SK-N-SH (cell line): ENCODE measurements at regions not wholly inside any gene's neighbourhood (a gene's known extent, or its start where the extent isn't known, plus 50 kb on each side); places are given as distances from the start of the nearest gene placed in this dataset.

Experiments
- CTCF ChIA-PET: fragments of 300-600, 350-600 bp; formaldehyde crosslinking; extraction: SDS; loops from one replicate; lab custom pipeline; 2021; lab: Yijun Ruan, JAX
- POLR2A ChIA-PET: fragments of 350-600 bp; sonication (Branson Sonifier 250); formaldehyde crosslinking; extraction: SDS; loops from one replicate; lab custom pipeline; 2020; ENCODE audit warnings: antibody characterized with exemption, inconsistent platforms; lab: Yijun Ruan, JAX
- DNase-seq: peaks from one replicate; pipeline ENCODE4 v3.0.0; 2012
- H2AFZ ChIP-seq: fragments of 200-600 bp; sonication (generic); 2 replicates; pipeline ENCODE4 v1.8.1; 2016; ENCODE audit warnings: antibody characterized with exemption, mild to moderate bottlenecking, low read depth
- H3F3A ChIP-seq: fragments of 200-600 bp; sonication (generic); replicated peaks from 2 replicates; pipeline ENCODE3; 2016; ENCODE audit warnings: antibody characterized with exemption, mild to moderate bottlenecking; ENCODE audit not compliant: insufficient read depth
- H3K27ac ChIP-seq, 2 experiments: fragments of 200-500 bp in 1 of 2; fragments of 200-600 bp in 1 of 2; sonication (Bioruptor generic) in 1 of 2; sonication (generic), shearing (Covaris generic) in 1 of 2; 2 replicates each; pipeline versions ENCODE4 v1.5.1 to v1.6.1; 2014 to 2016; ENCODE audit warnings: low read depth in 2 of 2, inconsistent platforms in 1 of 2, low read length in 1 of 2, mild to moderate bottlenecking in 1 of 2, mixed read lengths in 1 of 2
- H3K27me3 ChIP-seq: fragments of 200-600 bp; sonication (generic), shearing (Covaris generic); 2 replicates; pipeline ENCODE4 v1.6.1; 2016; ENCODE audit warnings: mixed run types; ENCODE audit not compliant: insufficient read depth
- H3K36me3 ChIP-seq, 2 experiments: fragments of 200-500 bp in 1 of 2; fragments of 200-600 bp in 1 of 2; sonication (Bioruptor generic) in 1 of 2; sonication (generic) in 1 of 2; replicated peaks in 1 of 2; 2 replicates each; pipeline versions ENCODE3 to v1.5.1; 2014 to 2016; ENCODE audit warnings: low read length in 1 of 2, mild to moderate bottlenecking in 1 of 2; ENCODE audit not compliant: insufficient read depth in 2 of 2, control insufficient read depth in 1 of 2
- H3K4me1 ChIP-seq, 2 experiments: fragments of 200-500 bp in 1 of 2; fragments of 200-600 bp in 1 of 2; sonication (Bioruptor generic) in 1 of 2; sonication (generic), shearing (Covaris generic) in 1 of 2; 2 replicates each; pipeline versions ENCODE4 v1.5.1 to v1.6.1; 2014 to 2016; ENCODE audit warnings: low read depth in 1 of 2, low read length in 1 of 2, mixed run types in 1 of 2; ENCODE audit not compliant: insufficient read depth in 2 of 2, control insufficient read depth in 1 of 2
- H3K4me2 ChIP-seq: fragments of 200-600 bp; sonication (generic), shearing (Covaris generic); 2 replicates; pipeline ENCODE4 v1.6.1; 2017; ENCODE audit warnings: mixed run types
- H3K4me3 ChIP-seq, 2 experiments: fragments of 200-500 bp in 1 of 2; fragments of 200-600 bp in 1 of 2; sonication (Bioruptor generic) in 1 of 2; sonication (generic), shearing (Covaris generic) in 1 of 2; 2 replicates each; pipeline versions ENCODE4 v1.5.1 to v1.8.1; 2014 to 2016; ENCODE audit warnings: low read depth in 2 of 2, inconsistent platforms in 1 of 2, low read length in 1 of 2, mild to moderate bottlenecking in 1 of 2, mixed read lengths in 1 of 2, moderate library complexity in 1 of 2
- H3K79me2 ChIP-seq: fragments of 200-600 bp; sonication (generic); 2 replicates; pipeline ENCODE4 v1.8.1; 2017; ENCODE audit warnings: mild to moderate bottlenecking; ENCODE audit not compliant: insufficient read depth
- H3K9ac ChIP-seq: fragments of 200-600 bp; sonication (generic); 2 replicates; pipeline ENCODE4 v1.6.1; 2017; ENCODE audit warnings: mixed run types
- H3K9me2 ChIP-seq: fragments of 200-600 bp; sonication (generic); 2 replicates; pipeline ENCODE4 v1.6.1; 2017; ENCODE audit warnings: mixed run types
- H3K9me3 ChIP-seq: fragments of 200-600 bp; sonication (generic); 2 replicates; pipeline ENCODE4 v1.6.1; 2017; ENCODE audit warnings: mixed run types, mild to moderate bottlenecking, moderate library complexity
- H4K20me1 ChIP-seq: fragments of 200-600 bp; sonication (generic); 2 replicates; pipeline ENCODE4 v1.6.1; 2017; ENCODE audit warnings: mild to moderate bottlenecking, mixed run types; ENCODE audit not compliant: insufficient read depth
- ELF1 ChIP-seq: IDR thresholded peaks from 2 replicates; pipeline ENCODE4 v1.4.0; 2012
- FOSL2 ChIP-seq: IDR thresholded peaks from 2 replicates; pipeline ENCODE4 v1.4.0; 2012; ENCODE audit warnings: low read depth, mild to moderate bottlenecking, moderate library complexity, borderline replicate concordance
- FOXM1 ChIP-seq: IDR thresholded peaks from 2 replicates; pipeline ENCODE4 v1.4.0; 2012; ENCODE audit warnings: low read depth, mild to moderate bottlenecking
- NRF1 ChIP-seq: IDR thresholded peaks from 2 replicates; pipeline ENCODE4 v1.6.1; 2012; ENCODE audit warnings: low read depth, mild to moderate bottlenecking, low read length
- POLR2AphosphoS5 ChIP-seq: IDR thresholded peaks from 2 replicates; pipeline ENCODE4 v1.6.1; 2012; ENCODE audit warnings: low read depth, low read length
- RAD21 ChIP-seq: IDR thresholded peaks from 2 replicates; pipeline ENCODE4 v1.6.1; 2012; ENCODE audit warnings: mild to moderate bottlenecking, low read length
- TAF1 ChIP-seq: IDR thresholded peaks from 2 replicates; pipeline ENCODE4 v1.6.1; 2012; ENCODE audit warnings: low read depth, mild to moderate bottlenecking, low read length, moderate library complexity, borderline replicate concordance
- TCF12 ChIP-seq: IDR thresholded peaks from 2 replicates; pipeline ENCODE4 v1.4.0; 2012
- WGBS: methylation state at CpG from one replicate; pipeline ENCODE4 v1.1.6; 2017; ENCODE audit warnings: low lambda C conversion rate; 5-methylcytosine and 5-hydroxymethylcytosine counted together
- TF ChIP-seq, protein P1 (sequence below): IDR thresholded peaks from 2 replicates; pipeline ENCODE4 v1.6.1; 2012; ENCODE audit warnings: mild to moderate bottlenecking, low read depth, low read length, moderate library complexity
- TF ChIP-seq, protein P2 (sequence below): IDR thresholded peaks from 2 replicates; pipeline ENCODE4; 2012
- TF ChIP-seq, protein P3 (sequence below): fragments of 150-350 bp; IDR thresholded peaks from 2 replicates; pipeline ENCODE4 v1.6.1; 2017; ENCODE audit warnings: antibody characterized with exemption, low read length, low read depth, borderline replicate concordance

DNA sequence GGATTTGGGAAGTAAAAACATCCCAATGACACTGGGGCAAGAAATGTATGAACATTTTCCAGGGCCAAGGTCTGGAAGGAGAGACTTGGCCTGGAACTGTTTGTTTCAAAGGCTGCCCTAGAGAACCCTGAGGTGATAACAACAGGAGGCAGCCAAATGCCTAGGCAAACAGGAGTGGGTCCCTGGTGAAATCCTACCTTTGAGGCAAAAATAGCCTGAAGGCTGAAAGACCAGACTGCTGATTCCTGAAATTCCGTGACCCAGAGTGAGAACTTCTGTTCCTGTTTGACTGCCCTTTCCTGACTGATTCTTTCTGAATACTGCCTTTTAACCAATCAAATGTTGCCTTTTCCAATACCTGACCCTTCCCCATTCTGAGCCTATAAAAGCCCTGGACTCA, 196.4 kb downstream of the NSUN3 start (continued):
- TF ChIP-seq, protein P1, sequence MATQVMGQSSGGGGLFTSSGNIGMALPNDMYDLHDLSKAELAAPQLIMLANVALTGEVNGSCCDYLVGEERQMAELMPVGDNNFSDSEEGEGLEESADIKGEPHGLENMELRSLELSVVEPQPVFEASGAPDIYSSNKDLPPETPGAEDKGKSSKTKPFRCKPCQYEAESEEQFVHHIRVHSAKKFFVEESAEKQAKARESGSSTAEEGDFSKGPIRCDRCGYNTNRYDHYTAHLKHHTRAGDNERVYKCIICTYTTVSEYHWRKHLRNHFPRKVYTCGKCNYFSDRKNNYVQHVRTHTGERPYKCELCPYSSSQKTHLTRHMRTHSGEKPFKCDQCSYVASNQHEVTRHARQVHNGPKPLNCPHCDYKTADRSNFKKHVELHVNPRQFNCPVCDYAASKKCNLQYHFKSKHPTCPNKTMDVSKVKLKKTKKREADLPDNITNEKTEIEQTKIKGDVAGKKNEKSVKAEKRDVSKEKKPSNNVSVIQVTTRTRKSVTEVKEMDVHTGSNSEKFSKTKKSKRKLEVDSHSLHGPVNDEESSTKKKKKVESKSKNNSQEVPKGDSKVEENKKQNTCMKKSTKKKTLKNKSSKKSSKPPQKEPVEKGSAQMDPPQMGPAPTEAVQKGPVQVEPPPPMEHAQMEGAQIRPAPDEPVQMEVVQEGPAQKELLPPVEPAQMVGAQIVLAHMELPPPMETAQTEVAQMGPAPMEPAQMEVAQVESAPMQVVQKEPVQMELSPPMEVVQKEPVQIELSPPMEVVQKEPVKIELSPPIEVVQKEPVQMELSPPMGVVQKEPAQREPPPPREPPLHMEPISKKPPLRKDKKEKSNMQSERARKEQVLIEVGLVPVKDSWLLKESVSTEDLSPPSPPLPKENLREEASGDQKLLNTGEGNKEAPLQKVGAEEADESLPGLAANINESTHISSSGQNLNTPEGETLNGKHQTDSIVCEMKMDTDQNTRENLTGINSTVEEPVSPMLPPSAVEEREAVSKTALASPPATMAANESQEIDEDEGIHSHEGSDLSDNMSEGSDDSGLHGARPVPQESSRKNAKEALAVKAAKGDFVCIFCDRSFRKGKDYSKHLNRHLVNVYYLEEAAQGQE = no peak
- no peak for TF ChIP-seq RAD21
- TF ChIP-seq TAF1 = no peak
- TF ChIP-seq FOSL2 = no peak
- no peak for TF ChIP-seq POLR2AphosphoS5
- TF ChIP-seq NRF1 = no peak

DNA sequence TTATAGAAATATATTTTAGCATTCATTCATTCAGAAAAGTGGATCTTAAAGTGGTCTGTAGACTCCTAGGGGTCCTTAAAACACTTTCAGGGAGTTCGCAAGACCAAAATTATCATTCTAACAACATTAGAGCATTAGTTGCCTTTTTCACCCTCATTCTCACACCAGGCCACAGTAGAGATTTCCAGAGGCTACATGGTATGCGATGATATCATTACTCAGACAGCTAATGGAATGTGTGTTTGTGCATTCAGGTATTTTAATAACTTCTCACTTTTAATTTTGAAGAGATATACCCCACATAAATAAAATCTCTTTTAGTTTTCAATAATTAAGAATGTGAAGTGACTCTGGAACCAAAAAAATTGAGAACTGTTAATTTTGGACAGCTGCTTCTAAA, 206.9 kb downstream of the NSUN3 start:
- WGBS = 72% methylated on average over 2 of the region's 2 CpGs

More for the DNA sequence above, 206.9 kb downstream of the NSUN3 start:
- no peak overlapping the region for H3K4me2 ChIP-seq
- no peak overlapping the region; a peak in 1 of 4 replicates for H3K27ac ChIP-seq
- H3K4me3 ChIP-seq = no peak overlapping the region
- no peak overlapping the region for H2AFZ ChIP-seq
- H3K79me2 ChIP-seq = no peaks in the 10 kb centered on the region
- ChIA-PET CTCF (interaction anchor here (0.7 to 1.9 kb wide), 4 partner anchors 12 to 20 kb away, joined by 3 to 6 read pairs (median 5); no protein-coding TSS in a partner anchor), POLR2A (no interaction called here)
- DNase-seq = no peak
- H3F3A ChIP-seq = no peaks in the 10 kb centered on the region
- no peaks in the 10 kb centered on the region for H3K36me3 ChIP-seq
- H3K9me3 ChIP-seq = no peaks in the 10 kb centered on the region
- H3K27me3 ChIP-seq = no peaks in the 10 kb centered on the region; the same call in 1 of the 2 replicates
- no peak overlapping the region for H3K9ac ChIP-seq
- H4K20me1 ChIP-seq = no peaks in the 10 kb centered on the region
- TF ChIP-seq, protein P2, sequence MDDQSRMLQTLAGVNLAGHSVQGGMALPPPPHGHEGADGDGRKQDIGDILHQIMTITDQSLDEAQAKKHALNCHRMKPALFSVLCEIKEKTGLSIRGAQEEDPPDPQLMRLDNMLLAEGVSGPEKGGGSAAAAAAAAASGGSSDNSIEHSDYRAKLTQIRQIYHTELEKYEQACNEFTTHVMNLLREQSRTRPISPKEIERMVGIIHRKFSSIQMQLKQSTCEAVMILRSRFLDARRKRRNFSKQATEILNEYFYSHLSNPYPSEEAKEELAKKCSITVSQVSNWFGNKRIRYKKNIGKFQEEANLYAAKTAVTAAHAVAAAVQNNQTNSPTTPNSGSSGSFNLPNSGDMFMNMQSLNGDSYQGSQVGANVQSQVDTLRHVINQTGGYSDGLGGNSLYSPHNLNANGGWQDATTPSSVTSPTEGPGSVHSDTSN = no peak
- no peak for TF ChIP-seq RAD21
- TF ChIP-seq ELF1 = no peak
- no peak for TF ChIP-seq TCF12
- TF ChIP-seq, protein P3, sequence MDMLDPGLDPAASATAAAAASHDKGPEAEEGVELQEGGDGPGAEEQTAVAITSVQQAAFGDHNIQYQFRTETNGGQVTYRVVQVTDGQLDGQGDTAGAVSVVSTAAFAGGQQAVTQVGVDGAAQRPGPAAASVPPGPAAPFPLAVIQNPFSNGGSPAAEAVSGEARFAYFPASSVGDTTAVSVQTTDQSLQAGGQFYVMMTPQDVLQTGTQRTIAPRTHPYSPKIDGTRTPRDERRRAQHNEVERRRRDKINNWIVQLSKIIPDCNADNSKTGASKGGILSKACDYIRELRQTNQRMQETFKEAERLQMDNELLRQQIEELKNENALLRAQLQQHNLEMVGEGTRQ = no peak
- TF ChIP-seq FOXM1 = no peak
- H3K9me2 ChIP-seq = no peaks in the 10 kb centered on the region
- no peaks in the 10 kb centered on the region; a peak in 1 of 4 replicates for H3K4me1 ChIP-seq
